MCF 10A (cell line): ENCODE measurements at regions not wholly inside any gene's neighbourhood (a gene's known extent, or its start where the extent isn't known, plus 50 kb on each side); places are given as distances from the start of the nearest gene placed in this dataset.
"Not testable (repeated sequence)": the region's sequence is repeated elsewhere in the genome, so short reads cannot be mapped to it uniquely, and the experiment has no call there.

Source experiments
- BruUV-seq: library from RNA; stranded (reverse); fragments of 400-500 nt; replicated peaks from 2 replicates; lab custom pipeline; 2021; lab: Mats Ljungman, UMichigan
- CTCF ChIA-PET: fragments of 300-600 bp; sonication (Branson Sonifier 250); formaldehyde crosslinking; extraction: SDS; loops from one replicate; lab custom pipeline; 2021; ENCODE audit warnings: antibody characterized with exemption, inconsistent platforms; lab: Yijun Ruan, JAX
- POLR2A ChIA-PET: fragments of 300-600, 350-650 bp; sonication (Branson Sonifier 250); formaldehyde crosslinking; extraction: SDS; loops from one replicate; lab custom pipeline; 2020; ENCODE audit warnings: antibody characterized with exemption, inconsistent platforms; lab: Yijun Ruan, JAX
- DNase-seq: peaks from one replicate; pipeline ENCODE4 v3.0.0-alpha.2; 2018; ENCODE audit not compliant: unreplicated experiment
- H3K27ac Mint-ChIP-seq: one replicate; pipeline ENCODE4 v1.8.0; 2022; ENCODE audit warnings: mild to moderate bottlenecking, low read depth, mixed read lengths; ENCODE audit not compliant: unreplicated experiment
- H3K27me3 Mint-ChIP-seq: one replicate; pipeline ENCODE4 v1.8.0; 2022; ENCODE audit warnings: mixed read lengths; ENCODE audit not compliant: insufficient read depth, unreplicated experiment
- H3K36me3 Mint-ChIP-seq: one replicate; pipeline ENCODE4 v1.8.0; 2022; ENCODE audit warnings: mild to moderate bottlenecking, moderate library complexity, mixed read lengths; ENCODE audit not compliant: insufficient read depth, unreplicated experiment
- H3K4me1 Mint-ChIP-seq: one replicate; pipeline ENCODE4 v1.8.0; 2022; ENCODE audit warnings: mixed read lengths; ENCODE audit not compliant: insufficient read depth, unreplicated experiment
- H3K4me3 Mint-ChIP-seq: one replicate; pipeline ENCODE4 v1.8.0; 2022; ENCODE audit warnings: mild to moderate bottlenecking, moderate library complexity, mixed read lengths; ENCODE audit not compliant: unreplicated experiment
- H3K9me3 Mint-ChIP-seq: one replicate; pipeline ENCODE4 v1.8.0; 2022; ENCODE audit warnings: mixed read lengths; ENCODE audit not compliant: unreplicated experiment
- CTCF ChIP-seq: fragments of 200-600 bp; IDR thresholded peaks from one replicate; pipeline ENCODE4 v1.8.0; 2022; ENCODE audit warnings: antibody characterized with exemption, mild to moderate bottlenecking; ENCODE audit not compliant: unreplicated experiment
- intact Hi-C: fragments of 100-400 bp; cut with micrococcal nuclease; formaldehyde crosslinking; loops from 2 replicates; pipeline ENCODE4 v1.14.1; 2022

GRCh38 chr3:127438371-127438770 is 150.5 kb upstream of the PRR20G start:
- CTCF ChIA-PET = interaction anchor here (0.6 kb wide), 2 partner anchors 12 to 469 kb away, joined by 3 read pairs; no protein-coding TSS in a partner anchor
- intact Hi-C loops = no loop called here
- no peaks in the 10 kb centered on the region for H3K4me1 Mint-ChIP-seq
- H3K36me3 Mint-ChIP-seq = no peaks in the 10 kb centered on the region
- POLR2A ChIA-PET = no interaction called here
- H3K4me3 Mint-ChIP-seq = no peak overlapping the region
- TF ChIP-seq CTCF = no peak
- BruUV-seq = no TSS peak
- H3K27me3 Mint-ChIP-seq = peaks cover 23% of the 10 kb centered on the region
- DNase-seq = no peak
- H3K27ac Mint-ChIP-seq = no peak overlapping the region
- no peaks in the 10 kb centered on the region for H3K9me3 Mint-ChIP-seq

DNA sequence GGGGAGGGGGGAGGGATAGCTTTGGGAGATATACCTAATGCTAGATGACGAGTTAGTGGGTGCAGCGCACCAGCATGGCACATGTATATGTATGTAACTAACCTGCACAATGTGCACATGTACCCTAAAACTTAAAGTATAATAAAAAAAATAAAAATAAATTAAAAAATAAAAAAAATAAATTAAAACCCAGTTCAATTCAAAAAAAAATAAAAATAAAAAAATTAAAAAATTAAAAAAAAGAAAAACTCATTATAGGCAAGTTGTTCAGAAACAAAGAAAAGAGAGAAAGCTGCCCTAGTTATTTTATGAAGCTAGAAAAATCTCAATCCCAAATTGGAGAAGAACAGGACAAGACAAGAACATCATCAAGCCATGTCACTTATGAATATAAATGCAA is 147.5 kb upstream of the PRR20G start:
- BruUV-seq, DNase-seq, H3K36me3 Mint-ChIP-seq, H3K4me3 Mint-ChIP-seq, CTCF ChIA-PET, H3K4me1 Mint-ChIP-seq, POLR2A ChIA-PET, H3K9me3 Mint-ChIP-seq, intact Hi-C loops, H3K27ac Mint-ChIP-seq: not testable (repeated sequence)
- peaks cover 52% of the 10 kb centered on the region for H3K27me3 Mint-ChIP-seq

DNA sequence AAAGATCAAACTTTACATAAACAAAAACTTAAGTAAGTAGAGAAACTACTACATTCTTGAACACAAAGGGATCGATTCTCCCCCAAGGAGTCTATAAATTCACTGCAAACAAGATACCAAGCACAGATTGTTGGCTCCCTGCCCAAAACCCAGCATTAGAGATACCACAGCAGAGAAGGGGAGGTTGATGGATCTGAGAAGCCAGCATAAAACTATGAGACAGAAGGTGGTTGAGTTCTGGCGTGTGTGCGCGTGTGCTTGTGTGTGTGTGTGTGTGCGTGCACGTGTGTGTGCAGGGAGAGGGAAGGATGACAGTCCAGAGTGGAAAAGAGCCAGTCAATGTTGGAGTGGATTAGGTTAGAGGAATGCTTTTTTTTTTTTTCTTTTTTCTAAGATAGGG is 143.2 kb upstream of the PRR20G start:
- Mint-ChIP-seq H3K27ac (no peak overlapping the region), H3K4me3 (no peak overlapping the region), H3K4me1 (no peaks in the 10 kb centered on the region), H3K36me3 (peaks cover 6% of the 10 kb centered on the region), H3K9me3 (no peaks in the 10 kb centered on the region), H3K27me3 (peaks cover 55% of the 10 kb centered on the region)
- no peak for TF ChIP-seq CTCF
- POLR2A ChIA-PET = no interaction called here
- CTCF ChIA-PET = no interaction called here
- intact Hi-C loops = no loop called here
- DNase-seq = no peak
- BruUV-seq = no TSS peak

- no peak overlapping the region for H3K4me3 Mint-ChIP-seq
- peaks cover 6% of the 10 kb centered on the region for H3K36me3 Mint-ChIP-seq
- peaks cover 71% of the 10 kb centered on the region for H3K27me3 Mint-ChIP-seq
- TF ChIP-seq CTCF = peak; percentile 4
- no peaks in the 10 kb centered on the region for H3K9me3 Mint-ChIP-seq
- intact Hi-C loops = no loop called here
- POLR2A ChIA-PET = no interaction called here
- H3K4me1 Mint-ChIP-seq = no peaks in the 10 kb centered on the region
- DNase-seq = peak; percentile 39
- CTCF ChIA-PET = interaction anchor here (0.7 to 0.8 kb wide), 3 partner anchors 265 to 408 kb away, joined by 3 read pairs; no protein-coding TSS in a partner anchor
- BruUV-seq = no TSS peak
- H3K27ac Mint-ChIP-seq = no peak overlapping the region
Measured at GRCh38 chr3:127428344-127428997, 140.6 kb upstream of the PRR20G start.
